OCI-LY3 (cell line): ENCODE measurements at regions not wholly inside any gene's neighbourhood (a gene's known extent, or its start where the extent isn't known, plus 50 kb on each side); places are given as distances from the start of the nearest gene placed in this dataset.

Source experiments
- EZH2phosphoT487 ChIP-seq: fragments of 200-600 bp; shearing (Covaris generic); IDR thresholded peaks from 2 replicates; pipeline ENCODE4 v1.6.1; 2018; ENCODE audit warnings: antibody characterized with exemption, mixed run types, low read depth
- TF ChIP-seq, protein P1 (sequence below): fragments of 200-600, 300-600 bp; sonication (generic); IDR thresholded peaks from 2 replicates; pipeline ENCODE4 v1.5.1; 2014; ENCODE audit warnings: antibody characterized with exemption, low read length, low read depth

DNA sequence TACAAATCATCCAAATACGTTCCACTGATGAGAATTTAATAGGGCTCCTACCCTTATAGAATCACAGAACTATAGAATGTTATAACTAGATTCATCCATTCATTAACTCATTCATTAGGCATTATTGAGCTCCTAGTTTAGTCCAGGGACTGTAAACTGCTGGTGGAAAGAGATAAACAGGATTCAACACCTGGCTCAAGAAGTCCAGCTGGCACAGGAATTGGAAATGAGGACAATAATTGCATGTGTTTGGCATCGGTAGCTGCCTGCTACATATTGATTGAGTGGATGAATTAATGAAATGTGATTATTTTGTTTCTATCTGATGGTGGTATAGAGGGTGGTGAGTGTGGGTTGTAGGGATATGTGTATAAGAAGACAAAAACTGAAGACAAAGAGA is 100.8 kb upstream of the TLE1 start:
- TF ChIP-seq, protein P1, sequence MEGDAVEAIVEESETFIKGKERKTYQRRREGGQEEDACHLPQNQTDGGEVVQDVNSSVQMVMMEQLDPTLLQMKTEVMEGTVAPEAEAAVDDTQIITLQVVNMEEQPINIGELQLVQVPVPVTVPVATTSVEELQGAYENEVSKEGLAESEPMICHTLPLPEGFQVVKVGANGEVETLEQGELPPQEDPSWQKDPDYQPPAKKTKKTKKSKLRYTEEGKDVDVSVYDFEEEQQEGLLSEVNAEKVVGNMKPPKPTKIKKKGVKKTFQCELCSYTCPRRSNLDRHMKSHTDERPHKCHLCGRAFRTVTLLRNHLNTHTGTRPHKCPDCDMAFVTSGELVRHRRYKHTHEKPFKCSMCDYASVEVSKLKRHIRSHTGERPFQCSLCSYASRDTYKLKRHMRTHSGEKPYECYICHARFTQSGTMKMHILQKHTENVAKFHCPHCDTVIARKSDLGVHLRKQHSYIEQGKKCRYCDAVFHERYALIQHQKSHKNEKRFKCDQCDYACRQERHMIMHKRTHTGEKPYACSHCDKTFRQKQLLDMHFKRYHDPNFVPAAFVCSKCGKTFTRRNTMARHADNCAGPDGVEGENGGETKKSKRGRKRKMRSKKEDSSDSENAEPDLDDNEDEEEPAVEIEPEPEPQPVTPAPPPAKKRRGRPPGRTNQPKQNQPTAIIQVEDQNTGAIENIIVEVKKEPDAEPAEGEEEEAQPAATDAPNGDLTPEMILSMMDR, result no peak
- TF ChIP-seq EZH2phosphoT487, result no peak
